IMR-90 (cell line): ENCODE measurements at regions not wholly inside any gene's neighbourhood (a gene's known extent, or its start where the extent isn't known, plus 50 kb on each side); places are given as distances from the start of the nearest gene placed in this dataset.

Source experiments
- ATAC-seq: fragments of 200-7000 bp; cut with Tn5 transposase; 2 replicates; pipeline ENCODE4 v1.9.1; 2020; ENCODE audit warnings: low read depth, mild to moderate bottlenecking, moderate library complexity
- BruUV-seq: library from RNA; stranded (reverse); fragments of 400-500 nt; replicated peaks from 2 replicates; lab custom pipeline; 2021; lab: Mats Ljungman, UMichigan
- CTCF ChIA-PET: fragments of 300-600 bp; formaldehyde crosslinking; extraction: SDS; loops from one replicate; lab custom pipeline; 2021; ENCODE audit warnings: antibody characterized with exemption; lab: Yijun Ruan, JAX
- POLR2A ChIA-PET: fragments of 300-600 bp; sonication (Branson Sonifier 250); formaldehyde crosslinking; loops from one replicate; lab custom pipeline; 2022; ENCODE audit warnings: antibody characterized with exemption; ENCODE audit not compliant: unreplicated experiment; lab: Charles Lee
- DNase-seq: peaks from one replicate; pipeline ENCODE4 v3.0.0; 2013
- H2AFZ ChIP-seq: replicated peaks from 2 replicates; pipeline ENCODE3; 2013; ENCODE audit warnings: low read length, mild to moderate bottlenecking; ENCODE audit not compliant: poor library complexity
- H2AK5ac ChIP-seq: 2 replicates; pipeline ENCODE4 v1.6.1; 2013; ENCODE audit warnings: low read depth, low read length, inconsistent platforms
- H2AK9ac ChIP-seq: replicated peaks from 2 replicates; pipeline ENCODE3; 2013; ENCODE audit warnings: mild to moderate bottlenecking, low read depth, low read length, moderate library complexity; ENCODE audit not compliant: poor library complexity
- H2BK120ac ChIP-seq: 2 replicates; pipeline ENCODE4 v1.6.1; 2013; ENCODE audit warnings: low read depth, low read length, inconsistent platforms
- H2BK15ac ChIP-seq: 3 replicates; pipeline ENCODE4 v1.6.1; 2013; ENCODE audit warnings: low read depth, low read length, inconsistent platforms
- H2BK20ac ChIP-seq: 2 replicates; pipeline ENCODE4 v1.6.1; 2013; ENCODE audit warnings: low read depth, mild to moderate bottlenecking, inconsistent platforms, low read length, moderate library complexity
- H2BK5ac ChIP-seq: 2 replicates; pipeline ENCODE4 v1.6.1; 2013; ENCODE audit warnings: mild to moderate bottlenecking, low read depth, low read length, inconsistent platforms; ENCODE audit not compliant: poor library complexity, severe bottlenecking
- H3K14ac ChIP-seq: replicated peaks from 2 replicates; pipeline ENCODE4 v1.6.1; 2013; ENCODE audit warnings: low read depth, low read length, inconsistent platforms
- H3K18ac ChIP-seq: 2 replicates; pipeline ENCODE4 v1.6.1; 2013; ENCODE audit warnings: low read depth, low read length, control low read depth
- H3K23ac ChIP-seq: 2 replicates; pipeline ENCODE4 v1.6.1; 2013; ENCODE audit warnings: low read depth, low read length, inconsistent platforms
- H3K27ac ChIP-seq: 2 replicates; pipeline ENCODE4 v1.5.1; 2013; ENCODE audit warnings: mild to moderate bottlenecking, control low read depth, low read length; ENCODE audit not compliant: insufficient read depth
- H3K27me3 ChIP-seq: 2 replicates; pipeline ENCODE4 v1.6.1; 2013; ENCODE audit warnings: low read length; ENCODE audit not compliant: control insufficient read depth, insufficient read depth
- H3K36me3 ChIP-seq: 2 replicates; pipeline ENCODE4 v1.6.1; 2013; ENCODE audit warnings: low read length, mixed read lengths; ENCODE audit not compliant: control insufficient read depth, insufficient read depth
- H3K4ac ChIP-seq: 2 replicates; pipeline ENCODE4 v1.6.1; 2013; ENCODE audit warnings: low read depth, low read length, inconsistent platforms
- H3K4me1 ChIP-seq: 2 replicates; pipeline ENCODE4 v1.6.1; 2013; ENCODE audit warnings: low read length, mixed read lengths; ENCODE audit not compliant: control insufficient read depth, insufficient read depth
- H3K4me2 ChIP-seq: 2 replicates; pipeline ENCODE4 v1.6.1; 2013; ENCODE audit warnings: low read depth, mild to moderate bottlenecking, control low read depth, low read length, moderate library complexity
- H3K4me3 ChIP-seq: 2 replicates; pipeline ENCODE4 v1.5.1; 2013; ENCODE audit warnings: low read depth, mild to moderate bottlenecking, control low read depth, low read length, moderate library complexity; ENCODE audit not compliant: insufficient read depth
- H3K56ac ChIP-seq: 2 replicates; pipeline ENCODE4 v1.6.1; 2013; ENCODE audit warnings: low read length, inconsistent platforms; ENCODE audit not compliant: insufficient read depth; ENCODE audit errors: extremely low read depth
- H3K79me1 ChIP-seq, 2 experiments: 2 replicates each; pipeline ENCODE4 v1.6.1; 2013; ENCODE audit warnings: low read length in 2 of 2, inconsistent platforms in 1 of 2, low read depth in 1 of 2
- H3K9ac ChIP-seq: 2 replicates; pipeline ENCODE4 v1.6.1; 2013; ENCODE audit warnings: low read depth, low read length, control low read depth
- H3K9me1 ChIP-seq: 2 replicates; pipeline ENCODE4 v1.6.1; 2013; ENCODE audit warnings: low read length, inconsistent platforms; ENCODE audit not compliant: insufficient read depth
- H3K9me3 ChIP-seq: 2 replicates; pipeline ENCODE4 v1.6.1; 2013; ENCODE audit warnings: low read length; ENCODE audit not compliant: control insufficient read depth, insufficient read depth
- H4K20me1 ChIP-seq: 2 replicates; pipeline ENCODE4 v1.6.1; 2013; ENCODE audit warnings: low read length, inconsistent platforms; ENCODE audit not compliant: insufficient read depth
- H4K5ac ChIP-seq: 2 replicates; pipeline ENCODE4 v1.6.1; 2013; ENCODE audit warnings: mild to moderate bottlenecking, low read depth, low read length, control low read depth
- H4K8ac ChIP-seq, 2 experiments: 2 replicates each; pipeline ENCODE4 v1.6.1; 2013; ENCODE audit warnings: low read depth in 2 of 2, low read length in 2 of 2, control low read depth in 1 of 2, inconsistent platforms in 1 of 2
- H4K91ac ChIP-seq: 2 replicates; pipeline ENCODE4 v1.6.1; 2013; ENCODE audit warnings: low read depth, low read length, inconsistent platforms; ENCODE audit not compliant: insufficient read depth
- CHD1 ChIP-seq: IDR thresholded peaks from 2 replicates; pipeline ENCODE4 v1.6.1; 2012; ENCODE audit warnings: low read depth, low read length, improper control_type of control experiment
- MAZ ChIP-seq: IDR thresholded peaks from 2 replicates; pipeline ENCODE4 v1.6.1; 2012; ENCODE audit warnings: low read depth, mild to moderate bottlenecking, low read length, improper control_type of control experiment, moderate library complexity, borderline replicate concordance
- POLR2A ChIP-seq: IDR thresholded peaks from 2 replicates; pipeline ENCODE4 v1.6.1; 2012; ENCODE audit warnings: mild to moderate bottlenecking, low read depth, low read length
- RAD21 ChIP-seq: IDR thresholded peaks from 2 replicates; pipeline ENCODE4 v1.6.1; 2012; ENCODE audit warnings: low read length, improper control_type of control experiment
- SMC3 ChIP-seq: fragments of 150-350 bp; IDR thresholded peaks from 2 replicates; pipeline ENCODE4 v1.6.1; 2016; ENCODE audit warnings: low read depth, mild to moderate bottlenecking, antibody characterized with exemption, low read length, moderate library complexity
- WGBS, 2 experiments: methylation state at CpG; one replicate each; pipeline versions ENCODE4 v1.1.5 to v1.1.7; 2013; ENCODE audit warnings: missing lambda C conversion rate in 2 of 2; ENCODE audit not compliant: insufficient read length in 1 of 2; ENCODE audit errors: extremely low coverage in 2 of 2; 5-methylcytosine and 5-hydroxymethylcytosine counted together
- dilution Hi-C: fragments of 300-500 bp; cut with HindIII; formaldehyde crosslinking; loops from one replicate; pipeline ENCODE4 v1.14.3; 2018; ENCODE audit warnings: low sequenced_read_pairs; ENCODE audit not compliant: unreplicated experiment
- in situ Hi-C: fragments of 300-500 bp; cut with MboI; formaldehyde crosslinking; loops from 3 replicates; pipeline ENCODE4 v1.14.3; 2019; ENCODE audit warnings: low sequenced_read_pairs, inconsistent platforms, mixed read lengths
- intact Hi-C: fragments of 100-400 bp; cut with micrococcal nuclease; formaldehyde crosslinking; loops from 2 replicates; pipeline ENCODE4 v1.10.0; 2022

GRCh38 chrX:7746856-7747255 is 96.1 kb upstream of the VCX start:
- H3K36me3 ChIP-seq, result no peaks in the 10 kb centered on the region
- no peak overlapping the region for H3K23ac ChIP-seq
- no peak overlapping the region for H3K56ac ChIP-seq
- H3K18ac ChIP-seq, result no peak overlapping the region
- no peak overlapping the region for H3K4me2 ChIP-seq
- peaks cover 5% of the 10 kb centered on the region for H3K9me3 ChIP-seq
- H2BK5ac ChIP-seq, result no peak overlapping the region
- no peak for DNase-seq
- H2AK9ac ChIP-seq, result no peak overlapping the region
- no peaks in the 10 kb centered on the region for H4K20me1 ChIP-seq
- H2BK15ac ChIP-seq, result no peak overlapping the region
- H3K4me3 ChIP-seq, result no peak overlapping the region
- H3K9ac ChIP-seq, result no peak overlapping the region
- no peak overlapping the region for H3K14ac ChIP-seq
- ChIA-PET CTCF (no interaction called here), POLR2A (no interaction called here)
- intact Hi-C loops (no loop called here), dilution Hi-C loops (no loop called here), in situ Hi-C loops (no loop called here)
- H2BK20ac ChIP-seq, result no peak overlapping the region
- H2AFZ ChIP-seq, result no peak overlapping the region
- H3K27ac ChIP-seq, result no peak overlapping the region
- no peak overlapping the region for H2BK120ac ChIP-seq
- H4K91ac ChIP-seq, result no peak overlapping the region
- no peaks in the 10 kb centered on the region for H3K27me3 ChIP-seq
- no peak overlapping the region for H2AK5ac ChIP-seq
- BruUV-seq, result no TSS peak
- H3K79me1 ChIP-seq, result no peaks in the 10 kb centered on the region
- H3K9me1 ChIP-seq, result no peaks in the 10 kb centered on the region
- no peak for TF ChIP-seq SMC3
- no peak for TF ChIP-seq CHD1
- TF ChIP-seq POLR2A, result no peak
- TF ChIP-seq RAD21, result no peak
- TF ChIP-seq MAZ, result no peak
- H3K4ac ChIP-seq, result no peak overlapping the region
- no peak for ATAC-seq
- WGBS, 2 experiments, result no CpG with 5 or more reads among the region's 5 CpGs
- H4K5ac ChIP-seq, result no peak overlapping the region
- H3K4me1 ChIP-seq, result no peaks in the 10 kb centered on the region
- no peak overlapping the region for H4K8ac ChIP-seq
